ENCODE measurements at regions not wholly inside any gene's neighbourhood (a gene's known extent, or its start where the extent isn't known, plus 50 kb on each side); places are given as distances from the start of the nearest gene placed in this dataset.

GRCh38 chr3:124599779-124600693 lies 130.2 kb upstream of the UMPS start:
- no peak for DNase-seq (ENCODE audit: low read depth, low spot score)

DNA sequence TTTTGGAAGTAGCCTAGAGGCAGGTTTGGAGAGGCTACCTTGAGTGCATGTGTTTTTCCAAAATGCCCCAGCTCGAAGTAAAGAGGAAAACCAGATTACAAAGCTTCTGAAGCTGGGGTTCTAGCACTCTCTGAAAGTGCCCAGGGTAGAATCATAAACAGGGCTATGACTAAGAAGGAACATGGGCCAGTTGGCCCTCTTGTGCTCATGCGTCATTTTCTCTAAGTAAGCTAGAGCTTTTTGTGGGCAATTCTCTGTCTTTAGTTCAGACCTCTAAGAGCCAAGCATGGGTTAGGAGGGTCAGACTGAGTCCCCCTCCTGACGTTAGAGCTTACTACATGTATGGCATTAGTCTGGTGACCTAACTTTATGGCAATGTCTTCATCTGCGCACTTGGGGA lies 129.5 kb upstream of the UMPS start:
- DNase-seq (ENCODE audit: low read depth, low spot score), result no peak

DNA sequence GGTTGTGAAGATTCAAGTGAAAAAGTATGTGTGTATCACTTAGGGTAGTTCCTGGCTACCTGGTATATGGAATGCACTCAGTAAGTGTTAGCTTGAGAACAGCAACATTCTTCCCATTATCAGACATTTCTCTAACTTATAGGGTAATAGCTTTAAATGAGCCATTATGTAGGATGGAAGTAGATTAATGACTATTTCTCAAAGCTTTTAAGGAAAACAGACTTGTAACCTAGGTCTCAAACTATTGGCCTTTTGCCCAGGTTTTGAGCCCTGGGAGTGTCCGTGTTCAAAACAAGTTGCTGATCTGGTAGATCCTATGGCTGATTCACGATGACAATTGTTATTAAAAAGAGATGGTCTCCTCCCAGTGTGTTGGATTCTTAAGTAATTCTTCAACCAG lies 129.1 kb upstream of the UMPS start:
- no peak for DNase-seq (ENCODE audit: low read depth, low spot score)

GRCh38 chr3:124602980-124603627 lies 127.1 kb upstream of the UMPS start:
- no peak for DNase-seq (ENCODE audit: low read depth, low spot score)

- DNase-seq (ENCODE audit: low read depth, low spot score), result no peak
These were observed 124.3 kb upstream of the UMPS start for GRCh38 chr3:124605781-124606579.

GRCh38 chr3:124607163-124607562 lies 123.1 kb upstream of the UMPS start:
- peak; percentile 55 for DNase-seq (ENCODE audit: low read depth, low spot score)

DNA sequence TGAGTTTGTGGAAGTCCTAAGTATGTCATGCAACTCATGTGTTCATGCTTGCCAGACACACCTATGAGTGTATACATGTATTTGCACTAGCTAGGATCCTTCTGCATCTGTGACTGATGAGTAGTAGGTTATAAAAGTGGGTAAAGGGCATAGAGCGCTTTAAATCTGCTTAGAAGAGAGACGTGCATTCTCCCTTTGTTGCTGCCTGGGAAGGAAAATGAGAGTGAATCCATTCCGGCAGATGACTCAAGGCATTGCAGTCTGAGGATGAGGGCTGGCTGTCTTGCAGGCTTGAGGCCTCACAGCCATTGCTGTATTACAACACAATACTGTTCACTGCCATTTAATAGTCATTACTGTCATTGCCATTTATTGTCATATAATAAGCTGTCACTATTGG lies 120.8 kb upstream of the UMPS start:
- DNase-seq (ENCODE audit: low read depth, low spot score), result no peak

DNA sequence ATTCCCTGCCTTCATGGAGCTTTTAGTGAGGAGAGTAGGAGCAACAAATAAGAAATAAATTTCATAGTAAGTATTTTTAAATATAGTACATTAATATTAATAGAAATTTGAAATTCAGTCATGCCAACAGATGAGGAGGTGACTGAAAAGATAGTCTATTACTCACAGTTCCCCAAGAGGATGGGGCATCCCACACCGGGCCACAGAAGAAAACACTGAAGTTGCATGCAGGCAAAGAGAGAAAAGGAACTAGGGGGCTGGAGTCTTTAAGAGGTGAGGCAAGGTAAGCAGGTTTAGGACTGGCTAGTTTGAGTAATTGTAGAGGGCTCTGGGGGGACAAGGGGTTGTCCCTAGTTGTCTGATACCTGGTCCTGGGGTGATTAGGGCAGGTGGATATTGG lies 120.1 kb upstream of the UMPS start:
- no peak for DNase-seq (ENCODE audit: low read depth, low spot score)

GRCh38 chr3:124611520-124611919 lies 118.7 kb upstream of the UMPS start:
- no peak for DNase-seq (ENCODE audit: low read depth, low spot score)

DNA sequence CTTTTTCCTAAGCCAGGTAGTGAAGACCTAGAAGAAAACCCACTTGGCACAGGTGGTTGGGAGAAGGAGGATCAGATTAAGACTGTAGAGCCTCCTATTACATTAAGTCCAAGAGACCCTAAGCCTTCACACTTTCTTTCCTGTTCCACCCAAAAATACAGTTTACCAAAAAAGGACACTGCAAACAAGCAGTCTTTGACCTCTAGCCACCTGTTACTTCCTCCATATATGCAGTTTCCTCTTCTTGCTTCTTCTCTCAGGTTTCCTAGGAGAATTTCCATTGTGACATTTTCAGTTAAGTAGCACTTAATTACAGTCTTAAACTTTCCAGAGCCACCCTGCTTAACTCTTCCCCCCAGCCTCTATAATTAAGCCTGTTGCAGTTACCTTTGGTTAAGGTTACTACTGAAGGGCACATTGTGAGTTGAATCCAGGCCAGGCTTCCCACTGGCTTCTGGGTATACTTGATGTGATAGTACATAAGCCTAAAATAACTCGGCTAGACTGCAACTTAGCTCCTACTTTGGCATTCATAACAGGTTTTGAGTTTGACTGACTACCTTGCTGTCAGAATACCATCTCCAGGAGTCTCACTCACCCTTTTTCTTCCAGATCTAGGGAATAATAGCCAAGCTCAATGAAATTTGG lies 114.2 kb upstream of the UMPS start:
- no peak for DNase-seq (ENCODE audit: low read depth, low spot score)

DNA sequence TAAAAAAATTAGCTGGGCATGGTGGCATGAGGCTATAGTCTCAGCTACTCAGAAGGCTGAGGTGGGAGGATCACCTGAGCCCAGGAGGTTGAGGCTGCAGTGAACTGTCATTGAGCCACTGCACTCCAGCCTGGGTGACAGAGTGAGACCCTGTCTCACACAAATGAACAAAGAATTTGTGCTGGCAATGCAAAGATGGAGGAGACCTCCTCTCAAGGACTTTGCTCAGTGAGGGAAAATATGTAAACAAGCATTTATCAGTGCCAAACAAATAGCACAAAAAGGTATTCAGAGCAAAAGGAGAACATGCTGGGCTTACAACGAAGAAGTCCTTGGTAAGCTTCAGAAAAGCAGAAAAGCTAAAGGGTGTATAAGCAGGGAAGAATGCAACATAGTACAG lies 113.1 kb upstream of the UMPS start:
- DNase-seq (ENCODE audit: low read depth, low spot score), result no peak

GRCh38 chr3:124619887-124620599 lies 110.2 kb upstream of the UMPS start:
- no peak for DNase-seq (ENCODE audit: low read depth, low spot score)

DNA sequence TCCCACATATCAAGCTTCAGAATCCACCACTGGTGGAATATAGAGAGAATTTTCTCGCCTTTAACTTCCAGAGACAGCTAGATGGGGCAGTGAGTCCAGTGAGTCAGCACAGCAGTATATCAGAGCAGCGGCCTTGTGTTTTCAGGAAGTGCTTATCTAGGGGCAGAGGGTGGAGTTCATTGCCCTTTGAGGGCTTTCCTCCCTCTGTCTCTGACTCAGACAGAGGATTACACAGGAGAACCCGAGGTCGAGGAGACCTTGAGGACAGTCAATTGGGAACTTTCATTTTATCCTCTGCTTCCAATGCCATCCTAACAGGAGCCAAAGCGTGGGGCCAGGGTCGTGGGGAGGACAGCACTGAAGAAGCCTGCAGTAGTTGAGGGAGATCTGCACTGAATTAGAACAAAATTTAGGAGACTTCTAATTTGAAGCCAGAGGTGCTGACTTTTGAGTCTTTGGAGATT lies 109.6 kb upstream of the UMPS start:
- DNase-seq (ENCODE audit: low read depth, low spot score), result no peak

GRCh38 chr3:124621498-124621897 lies 108.8 kb upstream of the UMPS start:
- no peak for DNase-seq (ENCODE audit: low read depth, low spot score)

GRCh38 chr3:124625074-124625473 lies 105.2 kb upstream of the UMPS start:
- DNase-seq (ENCODE audit: low read depth, low spot score), result no peak

- DNase-seq (ENCODE audit: low read depth, low spot score), result no peak
These were observed 102.7 kb upstream of the UMPS start for GRCh38 chr3:124627501-124627908.

GRCh38 chr3:124628863-124629262 lies 101.4 kb upstream of the UMPS start:
- no peak for DNase-seq (ENCODE audit: low read depth, low spot score)

DNA sequence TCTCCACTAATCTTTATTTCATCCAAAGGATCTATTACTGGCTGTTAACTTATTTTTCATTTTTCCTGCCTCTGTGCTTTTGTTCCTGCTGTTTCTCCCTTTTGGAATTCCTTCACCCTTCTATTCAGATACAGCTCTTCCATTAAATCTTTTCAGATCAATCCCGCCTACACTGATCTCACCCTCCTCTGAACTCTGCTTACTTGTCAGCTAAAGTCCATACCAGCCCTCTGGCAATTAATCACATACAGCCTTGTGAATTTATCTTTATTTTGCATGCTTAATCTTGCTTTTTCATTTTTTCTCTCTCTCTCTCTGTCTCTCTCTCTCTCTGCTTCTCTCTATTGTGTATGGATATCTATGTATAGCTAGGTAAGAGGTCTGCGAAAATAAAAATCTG lies 100.8 kb upstream of the UMPS start:
- DNase-seq (ENCODE audit: low read depth, low spot score), result no peak

GRCh38 chr3:124630960-124631359 lies 99.3 kb upstream of the UMPS start:
- DNase-seq (ENCODE audit: low read depth, low spot score), result no peak

DNA sequence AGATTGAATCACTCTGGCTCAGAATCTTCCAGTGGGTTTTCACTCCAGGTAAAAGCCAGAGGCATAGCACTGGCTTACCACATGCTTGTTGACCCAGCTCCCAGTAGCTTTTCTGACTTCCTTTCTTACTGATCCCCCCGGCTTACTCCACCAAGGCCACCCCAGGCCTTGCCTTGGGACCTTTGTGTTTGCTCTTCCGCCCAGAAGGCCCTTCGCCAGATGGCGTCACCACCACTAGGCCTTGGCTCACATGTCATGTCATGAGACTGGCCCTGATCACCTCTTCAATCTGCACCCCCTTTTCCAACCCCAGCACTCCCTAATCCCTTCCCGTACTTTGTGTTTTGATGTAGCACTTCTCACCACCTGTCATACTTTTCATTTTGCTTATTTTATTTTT lies 98.5 kb upstream of the UMPS start:
- DNase-seq (ENCODE audit: low read depth, low spot score), result no peak

DNA sequence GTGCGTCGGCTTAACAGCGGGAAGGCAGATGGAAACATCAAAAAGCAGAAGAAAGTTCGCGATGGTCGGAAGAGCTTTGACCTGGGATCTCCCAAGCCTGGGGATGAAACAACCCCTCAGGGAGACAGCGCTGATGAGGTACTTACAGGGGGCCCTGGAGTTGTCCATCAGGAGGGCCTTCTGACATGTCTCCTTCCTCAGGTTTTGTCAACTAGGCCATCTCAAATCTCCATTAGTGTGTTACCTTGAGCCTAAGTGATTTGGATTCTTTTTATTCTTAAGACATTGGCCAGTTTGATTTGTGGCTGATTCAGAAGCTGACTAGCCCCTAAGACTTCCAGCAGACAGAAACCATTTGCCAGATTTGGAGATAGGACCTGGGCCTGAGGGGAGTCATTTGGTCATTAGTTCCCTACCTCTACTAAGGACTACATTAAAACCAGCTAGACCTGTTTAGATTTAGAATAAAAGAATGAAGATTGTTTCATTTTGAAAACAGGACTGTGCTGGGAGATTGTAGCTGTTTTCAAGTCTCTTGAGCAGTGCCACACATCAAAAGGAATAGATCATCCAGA lies 97.6 kb upstream of the UMPS start:
- no peak for DNase-seq (ENCODE audit: low read depth, low spot score)

All from brain pericyte (primary cell).